Keratinocyte (primary cell): ENCODE measurements at regions not wholly inside any gene's neighbourhood (a gene's known extent, or its start where the extent isn't known, plus 50 kb on each side); places are given as distances from the start of the nearest gene placed in this dataset.

ENCODE experiments used
- EZH2 ChIP-seq: IDR thresholded peaks from one replicate; pipeline ENCODE4 v1.6.1; 2012; ENCODE audit warnings: inconsistent platforms, mild to moderate bottlenecking, low read length, moderate library complexity
- TF ChIP-seq, protein P1 (sequence below), 3 experiments: IDR thresholded peaks in 1 of 3; conservative IDR thresholded peaks in 1 of 3; optimal IDR thresholded peaks in 1 of 3; 2 replicates in 2 of 3; 3 replicates in 1 of 3; pipeline versions ENCODE3 to v1.5.1; 2011; ENCODE audit warnings: low read length in 3 of 3, mild to moderate bottlenecking in 3 of 3, moderate library complexity in 2 of 3, control low read depth in 1 of 3, inconsistent platforms in 1 of 3; ENCODE audit not compliant: insufficient read depth in 2 of 3; ENCODE audit errors: extremely low read depth in 1 of 3

DNA sequence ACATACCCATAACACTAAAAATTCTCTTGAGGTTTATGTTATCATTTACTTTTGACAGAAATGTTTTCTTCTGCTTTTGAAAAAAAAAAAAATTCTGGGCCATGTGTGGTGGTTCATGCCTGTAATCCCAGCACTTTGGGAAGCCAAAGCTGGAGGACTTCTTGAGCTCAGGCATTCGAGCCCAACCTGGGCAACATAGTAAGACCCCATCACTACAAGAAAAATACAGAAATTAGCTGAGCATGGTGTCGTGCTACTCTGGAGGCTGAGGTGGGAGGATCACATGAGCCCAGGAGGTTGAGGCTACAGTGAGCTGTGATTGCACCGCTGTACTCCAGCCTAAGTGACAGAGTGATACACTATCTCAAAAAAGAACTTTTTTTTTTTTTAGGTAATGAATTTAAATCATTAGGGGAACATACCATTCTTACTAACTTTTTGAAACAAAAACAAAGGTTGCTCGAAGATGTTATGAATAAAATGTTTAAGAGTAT, 148.8 kb upstream of the DMRT1 start:
- TF ChIP-seq, protein P1, sequence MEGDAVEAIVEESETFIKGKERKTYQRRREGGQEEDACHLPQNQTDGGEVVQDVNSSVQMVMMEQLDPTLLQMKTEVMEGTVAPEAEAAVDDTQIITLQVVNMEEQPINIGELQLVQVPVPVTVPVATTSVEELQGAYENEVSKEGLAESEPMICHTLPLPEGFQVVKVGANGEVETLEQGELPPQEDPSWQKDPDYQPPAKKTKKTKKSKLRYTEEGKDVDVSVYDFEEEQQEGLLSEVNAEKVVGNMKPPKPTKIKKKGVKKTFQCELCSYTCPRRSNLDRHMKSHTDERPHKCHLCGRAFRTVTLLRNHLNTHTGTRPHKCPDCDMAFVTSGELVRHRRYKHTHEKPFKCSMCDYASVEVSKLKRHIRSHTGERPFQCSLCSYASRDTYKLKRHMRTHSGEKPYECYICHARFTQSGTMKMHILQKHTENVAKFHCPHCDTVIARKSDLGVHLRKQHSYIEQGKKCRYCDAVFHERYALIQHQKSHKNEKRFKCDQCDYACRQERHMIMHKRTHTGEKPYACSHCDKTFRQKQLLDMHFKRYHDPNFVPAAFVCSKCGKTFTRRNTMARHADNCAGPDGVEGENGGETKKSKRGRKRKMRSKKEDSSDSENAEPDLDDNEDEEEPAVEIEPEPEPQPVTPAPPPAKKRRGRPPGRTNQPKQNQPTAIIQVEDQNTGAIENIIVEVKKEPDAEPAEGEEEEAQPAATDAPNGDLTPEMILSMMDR (optimal IDR thresholded peaks at IDR 0.05 in 1 of 3, IDR thresholded peaks at IDR 0.05 in 1 of 3, conservative IDR thresholded peaks at IDR 0.05 in 1 of 3; ENCODE audit: extremely low read depth in 1 of 3, insufficient read depth in 2 of 3, low read length in 3 of 3): no peak
- no peak for TF ChIP-seq EZH2
